Activated CD4-positive, alpha-beta T cell treated with anti-CD3 and anti-CD28 coated beads for 24 hours (primary cell): ENCODE measurements at regions not wholly inside any gene's neighbourhood (a gene's known extent, or its start where the extent isn't known, plus 50 kb on each side); places are given as distances from the start of the nearest gene placed in this dataset.

Experiments used
- DNase-seq, 2 donors: peaks; one replicate each; pipeline ENCODE4 v3.0.0-alpha.2; 2020; ENCODE audit warnings: low read depth in 2 of 2

GRCh38 chr2:11016735-11017388 lies 105.1 kb downstream of the KCNF1 start:
- no peak for DNase-seq

- DNase-seq: no peak
Observed at GRCh38 chr2:11017921-11018320, 106.2 kb downstream of the KCNF1 start.

- no peak for DNase-seq
Observed at GRCh38 chr2:11018651-11019185, 107.0 kb downstream of the KCNF1 start.

- DNase-seq: no peak
Observed at GRCh38 chr2:11019614-11020013, 107.9 kb downstream of the KCNF1 start.

- no peak for DNase-seq
Observed at GRCh38 chr2:11022064-11022463, 110.3 kb downstream of the KCNF1 start.

DNA sequence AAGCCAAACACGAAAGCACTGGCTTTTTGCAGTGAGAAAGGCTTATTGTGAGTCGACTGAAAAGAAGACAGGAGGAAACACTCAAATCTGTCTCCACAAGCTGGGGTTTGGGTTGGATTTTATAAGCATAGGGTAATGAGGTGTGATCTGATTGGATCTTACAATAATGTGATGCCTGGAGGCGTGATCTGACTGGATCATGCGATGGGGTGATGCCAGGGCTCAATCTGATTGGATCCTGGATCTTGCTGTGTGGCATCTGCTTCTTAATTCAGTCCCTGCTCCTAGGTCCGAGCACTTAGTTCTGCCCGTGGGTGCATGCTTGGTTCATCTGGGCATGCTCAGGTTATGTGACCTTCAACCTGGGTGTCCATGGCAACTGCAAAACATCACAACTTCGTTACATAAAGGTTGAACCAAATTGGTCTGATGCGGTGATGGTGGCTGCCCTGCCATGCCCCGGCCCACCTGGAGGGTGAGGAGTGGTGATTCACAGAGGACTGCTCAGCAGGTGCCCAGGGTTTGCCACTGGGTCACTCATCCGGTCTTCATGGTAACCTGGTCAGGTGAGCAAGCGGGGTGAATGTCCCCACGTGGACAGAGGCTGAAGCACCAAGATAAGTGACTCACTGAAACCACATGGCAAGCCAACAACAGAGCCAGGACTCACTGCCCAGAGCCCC lies 111.0 kb downstream of the KCNF1 start:
- DNase-seq: no peak

- no peak for DNase-seq
Observed at GRCh38 chr2:11023326-11024258, 111.9 kb downstream of the KCNF1 start.

GRCh38 chr2:11024259-11024645 lies 112.5 kb downstream of the KCNF1 start:
- DNase-seq: no peak

DNA sequence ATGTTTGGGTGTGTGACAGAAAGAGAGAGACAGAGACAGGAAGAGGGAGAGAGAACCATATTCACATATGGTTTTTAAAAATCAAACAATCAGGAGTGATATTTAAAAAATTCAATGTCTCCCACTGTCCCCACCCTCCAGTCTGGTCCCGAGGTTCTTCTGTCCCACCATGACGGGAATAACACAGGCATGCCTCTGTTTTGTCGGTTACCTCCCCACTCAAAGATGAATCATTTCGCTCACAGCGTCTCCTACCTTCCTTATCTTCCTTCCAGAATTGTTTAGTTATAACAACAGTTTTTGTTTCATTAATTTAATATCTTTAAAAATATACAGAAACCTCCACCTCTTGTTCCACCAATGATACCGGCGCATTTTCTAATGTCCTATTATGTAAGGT lies 113.0 kb downstream of the KCNF1 start:
- no peak for DNase-seq

GRCh38 chr2:11026286-11026921 lies 114.7 kb downstream of the KCNF1 start:
- no peak for DNase-seq

DNA sequence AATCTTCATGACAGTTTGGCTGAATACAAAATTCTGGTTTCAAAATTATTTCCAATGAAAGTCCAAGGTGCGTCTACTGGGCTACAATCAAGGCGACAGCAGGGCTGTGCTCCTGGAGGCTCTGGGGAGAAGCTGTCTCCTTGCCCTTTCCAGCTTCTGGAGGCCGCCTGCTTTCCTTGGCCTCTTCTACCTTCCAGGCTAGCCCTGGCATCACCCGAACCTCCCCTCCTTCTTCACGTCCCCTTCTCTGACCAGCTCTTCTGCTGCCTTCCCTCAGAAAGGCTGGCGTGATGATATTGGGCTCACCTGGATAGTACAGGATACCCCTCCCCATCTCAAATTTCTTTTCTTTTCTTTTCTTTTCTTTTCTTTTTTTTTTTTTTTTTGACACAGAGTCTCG lies 115.5 kb downstream of the KCNF1 start:
- DNase-seq: no peak

DNA sequence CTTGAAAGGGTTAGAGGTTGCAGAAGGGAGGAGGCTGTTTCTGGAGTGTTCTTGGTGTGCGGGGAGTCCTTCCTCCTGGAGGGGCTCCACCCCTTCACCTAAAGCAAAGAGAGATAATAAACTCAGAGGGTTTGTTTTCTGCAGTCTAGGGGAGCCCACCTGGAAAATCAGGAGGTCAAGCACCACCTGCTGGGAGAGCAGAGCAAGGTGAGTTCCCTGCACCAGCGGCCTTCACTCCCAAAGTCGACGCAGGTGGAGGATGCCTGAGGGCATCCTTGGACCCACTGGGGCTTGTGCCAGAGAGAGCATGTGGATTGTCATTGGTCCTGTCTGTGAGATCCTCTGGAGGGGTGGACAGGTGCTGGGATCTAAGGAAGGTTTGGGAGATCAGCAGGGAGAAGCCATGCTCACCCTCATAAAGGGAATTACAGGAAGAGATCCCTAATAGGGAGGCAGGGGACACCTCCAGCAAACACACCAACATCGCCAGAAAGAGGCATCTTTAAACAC lies 116.7 kb downstream of the KCNF1 start:
- no peak for DNase-seq

GRCh38 chr2:11029136-11029535 lies 117.4 kb downstream of the KCNF1 start:
- no peak for DNase-seq

- DNase-seq: no peak
Observed at GRCh38 chr2:11030036-11030435, 118.3 kb downstream of the KCNF1 start.

DNA sequence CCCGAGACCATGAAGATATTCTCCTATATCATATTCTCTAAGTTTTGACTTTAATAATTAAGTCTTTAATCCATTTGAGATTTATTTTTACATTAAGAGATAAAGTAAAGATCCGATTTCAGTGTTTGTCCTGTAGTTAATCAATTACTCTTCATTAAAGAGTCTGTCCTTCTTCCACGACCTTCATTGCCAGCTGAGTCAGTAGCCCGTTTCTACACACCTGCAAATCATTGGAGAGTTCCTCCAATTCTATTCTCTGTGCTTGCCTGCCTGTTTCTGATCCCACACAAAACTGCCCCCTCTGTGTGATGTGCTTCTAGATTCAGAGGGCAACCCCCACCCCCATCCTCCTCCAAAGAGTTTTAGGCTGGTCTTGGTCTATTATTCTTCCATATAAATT lies 119.2 kb downstream of the KCNF1 start:
- no peak for DNase-seq

GRCh38 chr2:11031876-11032275 lies 120.1 kb downstream of the KCNF1 start:
- DNase-seq: no peak

DNA sequence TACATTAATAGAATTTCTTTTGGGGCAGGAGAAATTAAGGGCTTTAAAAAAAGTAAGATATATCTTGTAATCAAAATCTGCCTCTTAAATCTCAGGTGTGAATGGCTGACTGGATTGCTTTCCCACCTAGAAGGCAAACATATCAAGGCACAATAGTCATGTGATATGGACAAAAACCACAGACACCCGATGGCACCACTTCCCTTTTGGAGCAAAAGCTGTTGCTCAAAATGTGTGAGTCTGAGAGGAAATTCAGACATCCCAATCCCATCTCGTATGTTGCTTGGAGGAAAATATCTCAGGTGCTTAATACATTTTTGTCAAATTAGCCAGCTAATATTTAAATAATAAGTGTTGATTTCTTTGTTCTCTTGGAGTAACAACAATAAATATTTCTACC lies 120.7 kb downstream of the KCNF1 start:
- DNase-seq: no peak

- no peak for DNase-seq
Observed at GRCh38 chr2:11033114-11033513, 121.4 kb downstream of the KCNF1 start.

GRCh38 chr2:11038641-11039040 lies 116.6 kb upstream of the SLC66A3 start:
- DNase-seq: no peak

DNA sequence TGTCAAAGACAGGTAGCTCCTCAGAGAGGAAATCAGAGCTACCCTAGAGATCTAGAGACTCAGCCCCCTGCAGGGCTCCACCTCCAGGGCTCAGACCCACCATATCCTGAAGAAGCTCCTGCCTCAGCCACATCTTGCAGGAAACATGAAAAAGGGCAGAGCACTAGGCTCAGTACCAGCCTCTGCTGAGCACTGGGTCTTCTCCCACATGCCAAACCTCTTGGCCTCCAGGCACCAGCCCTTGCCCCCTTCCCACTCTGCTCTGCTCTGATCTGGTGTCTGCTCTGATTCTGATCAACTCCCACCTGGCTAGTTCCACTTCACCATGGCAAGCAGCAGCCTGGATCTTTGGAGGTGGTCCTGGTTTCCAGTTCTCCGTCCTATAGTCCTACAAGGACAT lies 114.3 kb upstream of the SLC66A3 start:
- DNase-seq: no peak

DNA sequence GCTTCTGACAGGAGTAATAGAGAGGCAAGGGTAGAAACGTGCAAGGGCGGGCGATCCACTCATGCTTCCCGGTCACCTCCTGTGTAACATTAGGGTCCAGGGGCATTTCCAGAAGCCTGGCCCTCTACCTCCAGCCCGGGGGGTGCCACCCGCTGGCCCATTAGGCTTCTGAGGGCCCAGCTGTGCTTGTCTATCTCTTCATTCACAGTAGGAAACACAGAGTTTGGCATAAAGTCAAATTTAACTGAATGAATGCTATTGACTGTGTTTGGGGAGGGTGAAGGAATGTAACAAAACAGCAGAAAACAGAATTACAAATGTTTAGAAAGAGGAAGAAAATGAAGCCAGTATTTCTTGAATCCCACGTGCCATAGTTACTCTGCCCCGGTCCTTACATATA lies 112.4 kb upstream of the SLC66A3 start:
- DNase-seq: no peak

DNA sequence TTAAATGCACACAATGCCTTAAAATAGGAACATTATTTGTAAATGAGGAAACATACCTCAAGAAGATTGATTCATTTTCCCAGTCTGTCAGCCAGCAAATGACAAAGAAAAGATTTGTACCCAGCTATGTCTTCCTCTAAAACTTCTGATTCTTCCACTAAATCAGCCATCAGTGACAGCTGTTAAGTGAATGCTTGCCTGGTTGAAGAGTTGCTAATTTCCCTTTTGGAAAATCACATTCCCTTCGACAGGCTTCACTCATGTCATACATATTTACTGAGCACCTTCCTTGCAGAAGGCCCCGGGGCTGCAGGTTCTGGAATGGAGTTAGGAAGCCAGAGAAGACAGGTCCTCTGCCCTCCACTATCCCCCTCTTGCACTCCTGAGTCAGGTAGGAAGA lies 112.0 kb upstream of the SLC66A3 start:
- DNase-seq: no peak
